ENCODE measurements at regions not wholly inside any gene's neighbourhood (a gene's known extent, or its start where the extent isn't known, plus 50 kb on each side); places are given as distances from the start of the nearest gene placed in this dataset.

DNA sequence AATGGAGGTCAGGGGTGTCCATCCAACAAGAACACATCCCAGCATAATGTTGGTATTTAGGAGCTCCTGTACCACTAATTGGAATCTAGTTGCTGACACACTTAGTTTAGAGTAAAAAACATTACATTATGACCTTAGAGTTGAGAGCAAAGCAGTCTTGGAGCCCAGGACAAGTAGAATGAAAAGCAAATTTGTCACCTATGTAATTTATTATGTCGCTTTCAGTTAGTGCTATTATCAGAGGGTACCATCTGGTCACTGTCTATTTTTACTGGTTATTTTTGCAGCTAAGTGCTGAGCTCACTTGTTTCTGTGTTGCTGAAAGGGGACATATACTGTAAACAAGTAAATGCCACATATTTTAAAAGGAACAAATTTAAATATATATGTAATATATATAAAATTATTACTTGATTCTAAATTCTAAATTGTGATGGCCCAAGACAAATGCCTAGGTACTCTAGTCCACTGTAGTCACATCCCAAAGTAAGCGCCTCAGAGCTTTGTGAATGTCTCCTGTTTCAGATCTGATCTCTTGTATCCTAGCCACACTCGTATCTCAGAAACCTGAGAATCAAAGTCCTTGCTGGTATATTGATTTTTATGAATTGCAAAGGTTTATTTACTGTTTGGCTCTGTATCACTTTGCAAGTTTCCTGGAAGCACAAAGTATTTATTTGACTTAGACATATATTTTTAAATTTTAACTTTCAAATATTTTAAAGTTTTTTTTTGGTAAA is 148.6 kb upstream of the MAN1A1 start (continued):
- TF ChIP-seq, protein P1, sequence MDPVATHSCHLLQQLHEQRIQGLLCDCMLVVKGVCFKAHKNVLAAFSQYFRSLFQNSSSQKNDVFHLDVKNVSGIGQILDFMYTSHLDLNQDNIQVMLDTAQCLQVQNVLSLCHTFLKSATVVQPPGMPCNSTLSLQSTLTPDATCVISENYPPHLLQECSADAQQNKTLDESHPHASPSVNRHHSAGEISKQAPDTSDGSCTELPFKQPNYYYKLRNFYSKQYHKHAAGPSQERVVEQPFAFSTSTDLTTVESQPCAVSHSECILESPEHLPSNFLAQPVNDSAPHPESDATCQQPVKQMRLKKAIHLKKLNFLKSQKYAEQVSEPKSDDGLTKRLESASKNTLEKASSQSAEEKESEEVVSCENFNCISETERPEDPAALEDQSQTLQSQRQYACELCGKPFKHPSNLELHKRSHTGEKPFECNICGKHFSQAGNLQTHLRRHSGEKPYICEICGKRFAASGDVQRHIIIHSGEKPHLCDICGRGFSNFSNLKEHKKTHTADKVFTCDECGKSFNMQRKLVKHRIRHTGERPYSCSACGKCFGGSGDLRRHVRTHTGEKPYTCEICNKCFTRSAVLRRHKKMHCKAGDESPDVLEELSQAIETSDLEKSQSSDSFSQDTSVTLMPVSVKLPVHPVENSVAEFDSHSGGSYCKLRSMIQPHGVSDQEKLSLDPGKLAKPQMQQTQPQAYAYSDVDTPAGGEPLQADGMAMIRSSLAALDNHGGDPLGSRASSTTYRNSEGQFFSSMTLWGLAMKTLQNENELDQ (CRISPR knock-in tag; IDR thresholded peaks at IDR 0.05; ENCODE audit: borderline replicate concordance) = no peak
- TF ChIP-seq, protein P2, sequence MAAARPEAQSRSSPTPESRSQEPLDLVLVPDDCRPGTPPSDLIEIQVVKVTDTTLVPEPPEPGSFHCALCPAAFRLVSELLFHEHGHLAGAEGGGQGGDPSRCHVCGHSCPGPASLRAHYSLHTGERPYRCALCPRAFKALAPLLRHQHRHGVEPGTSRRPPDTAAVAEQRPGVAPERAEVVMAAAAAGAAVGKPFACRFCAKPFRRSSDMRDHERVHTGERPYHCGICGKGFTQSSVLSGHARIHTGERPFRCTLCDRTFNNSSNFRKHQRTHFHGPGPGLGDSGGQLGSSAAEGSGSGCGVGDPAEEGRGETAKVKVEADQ (CRISPR knock-in tag; IDR thresholded peaks at IDR 0.05; ENCODE audit: borderline replicate concordance) = no peak
- TF ChIP-seq EHMT2 (IDR thresholded peaks at IDR 0.05; ENCODE audit: borderline replicate concordance, low read depth, low read length) (no peak), ZNF672 (CRISPR knock-in tag; IDR thresholded peaks at IDR 0.05) (no peak), SOX5 (CRISPR knock-in tag; IDR thresholded peaks at IDR 0.05; ENCODE audit: borderline replicate concordance) (peak; percentile 57; the same call in 1 of the 2 replicates), THAP11 (CRISPR knock-in tag; IDR thresholded peaks at IDR 0.05) (peak; percentile 50; the same call in 1 of the 2 replicates), MEF2D (CRISPR knock-in tag; IDR thresholded peaks at IDR 0.05) (no peak), HNRNPLL (IDR thresholded peaks at IDR 0.05; ENCODE audit: low read depth, low read length, poor library complexity, severe bottlenecking) (no peak), TOE1 (CRISPR knock-in tag; IDR thresholded peaks at IDR 0.05) (no peak), ZNF678 (CRISPR knock-in tag; IDR thresholded peaks at IDR 0.05) (no peak), WIZ (CRISPR knock-in tag; IDR thresholded peaks at IDR 0.05) (no peak), JUN (CRISPR knock-in tag; IDR thresholded peaks at IDR 0.05) (no peak), ZMYM4 (CRISPR knock-in tag; IDR thresholded peaks at IDR 0.05) (no peak; the same call in 1 of the 2 replicates), ZNF138 (CRISPR knock-in tag; IDR thresholded peaks at IDR 0.05; ENCODE audit: low read depth) (no peak), ZNF331 (CRISPR knock-in tag; IDR thresholded peaks at IDR 0.05) (0 out of 2 replicates have a peak, but pooled peaks have one; percentile 17), ZNF432 (CRISPR knock-in tag; IDR thresholded peaks at IDR 0.05; ENCODE audit: borderline replicate concordance) (no peak)
- TF ChIP-seq, protein P3, sequence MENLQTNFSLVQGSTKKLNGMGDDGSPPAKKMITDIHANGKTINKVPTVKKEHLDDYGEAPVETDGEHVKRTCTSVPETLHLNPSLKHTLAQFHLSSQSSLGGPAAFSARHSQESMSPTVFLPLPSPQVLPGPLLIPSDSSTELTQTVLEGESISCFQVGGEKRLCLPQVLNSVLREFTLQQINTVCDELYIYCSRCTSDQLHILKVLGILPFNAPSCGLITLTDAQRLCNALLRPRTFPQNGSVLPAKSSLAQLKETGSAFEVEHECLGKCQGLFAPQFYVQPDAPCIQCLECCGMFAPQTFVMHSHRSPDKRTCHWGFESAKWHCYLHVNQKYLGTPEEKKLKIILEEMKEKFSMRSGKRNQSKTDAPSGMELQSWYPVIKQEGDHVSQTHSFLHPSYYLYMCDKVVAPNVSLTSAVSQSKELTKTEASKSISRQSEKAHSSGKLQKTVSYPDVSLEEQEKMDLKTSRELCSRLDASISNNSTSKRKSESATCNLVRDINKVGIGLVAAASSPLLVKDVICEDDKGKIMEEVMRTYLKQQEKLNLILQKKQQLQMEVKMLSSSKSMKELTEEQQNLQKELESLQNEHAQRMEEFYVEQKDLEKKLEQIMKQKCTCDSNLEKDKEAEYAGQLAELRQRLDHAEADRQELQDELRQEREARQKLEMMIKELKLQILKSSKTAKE (CRISPR knock-in tag; IDR thresholded peaks at IDR 0.05; ENCODE audit: borderline replicate concordance) = no peak
- TF ChIP-seq, protein P4, sequence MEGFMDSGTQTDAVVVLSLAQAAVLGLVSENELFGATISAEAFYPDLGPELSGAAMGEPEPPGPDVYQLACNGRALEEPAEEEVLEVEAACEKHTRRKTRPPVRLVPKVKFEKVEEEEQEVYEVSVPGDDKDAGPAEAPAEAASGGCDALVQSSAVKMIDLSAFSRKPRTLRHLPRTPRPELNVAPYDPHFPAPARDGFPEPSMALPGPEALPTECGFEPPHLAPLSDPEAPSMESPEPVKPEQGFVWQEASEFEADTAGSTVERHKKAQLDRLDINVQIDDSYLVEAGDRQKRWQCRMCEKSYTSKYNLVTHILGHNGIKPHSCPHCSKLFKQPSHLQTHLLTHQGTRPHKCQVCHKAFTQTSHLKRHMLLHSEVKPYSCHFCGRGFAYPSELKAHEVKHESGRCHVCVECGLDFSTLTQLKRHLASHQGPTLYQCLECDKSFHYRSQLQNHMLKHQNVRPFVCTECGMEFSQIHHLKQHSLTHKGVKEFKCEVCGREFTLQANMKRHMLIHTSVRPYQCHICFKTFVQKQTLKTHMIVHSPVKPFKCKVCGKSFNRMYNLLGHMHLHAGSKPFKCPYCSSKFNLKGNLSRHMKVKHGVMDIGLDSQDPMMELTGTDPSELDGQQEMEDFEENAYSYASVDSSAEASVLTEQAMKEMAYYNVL (CRISPR knock-in tag; IDR thresholded peaks at IDR 0.05; ENCODE audit: borderline replicate concordance) = no peak
- TF ChIP-seq, protein P5, sequence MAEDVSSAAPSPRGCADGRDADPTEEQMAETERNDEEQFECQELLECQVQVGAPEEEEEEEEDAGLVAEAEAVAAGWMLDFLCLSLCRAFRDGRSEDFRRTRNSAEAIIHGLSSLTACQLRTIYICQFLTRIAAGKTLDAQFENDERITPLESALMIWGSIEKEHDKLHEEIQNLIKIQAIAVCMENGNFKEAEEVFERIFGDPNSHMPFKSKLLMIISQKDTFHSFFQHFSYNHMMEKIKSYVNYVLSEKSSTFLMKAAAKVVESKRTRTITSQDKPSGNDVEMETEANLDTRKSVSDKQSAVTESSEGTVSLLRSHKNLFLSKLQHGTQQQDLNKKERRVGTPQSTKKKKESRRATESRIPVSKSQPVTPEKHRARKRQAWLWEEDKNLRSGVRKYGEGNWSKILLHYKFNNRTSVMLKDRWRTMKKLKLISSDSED (CRISPR knock-in tag; IDR thresholded peaks at IDR 0.05) = no peak
